Panc1 (cell line): ENCODE measurements at regions not wholly inside any gene's neighbourhood (a gene's known extent, or its start where the extent isn't known, plus 50 kb on each side); places are given as distances from the start of the nearest gene placed in this dataset.

Experiments used
- ATAC-seq: fragments of 200-7000 bp; cut with Tn5 transposase; 2 replicates; pipeline ENCODE4 v1.9.1; 2020; ENCODE audit warnings: mild to moderate bottlenecking, moderate library complexity
- BruUV-seq: library from RNA; stranded (reverse); fragments of 400-500 nt; replicated peaks from 2 replicates; lab custom pipeline; 2021; lab: Mats Ljungman, UMichigan
- CTCF ChIA-PET: fragments of 300-600 bp; sonication (Branson Sonifier 250); formaldehyde crosslinking; loops from one replicate; lab custom pipeline; 2022; ENCODE audit warnings: antibody characterized with exemption; lab: Charles Lee
- POLR2A ChIA-PET: fragments of 300-600 bp; sonication (Branson Sonifier 250); formaldehyde crosslinking; loops from one replicate; lab custom pipeline; 2022; ENCODE audit warnings: antibody characterized with exemption; lab: Charles Lee
- DNase-seq: peaks from one replicate; pipeline ENCODE4 v3.0.0-alpha.2; 2010; ENCODE audit warnings: low read depth, low spot score
- H3K27ac ChIP-seq: 2 replicates; pipeline ENCODE4 v1.5.1; 2011; ENCODE audit warnings: mild to moderate bottlenecking, low read length, inconsistent platforms
- H3K27me3 ChIP-seq: fragments of 200-500 bp; sonication (Bioruptor generic); 2 replicates; pipeline ENCODE4 v1.6.0; 2014; ENCODE audit warnings: low read length, inconsistent platforms; ENCODE audit not compliant: control insufficient read depth, insufficient read depth
- H3K36me3 ChIP-seq: fragments of 200-500 bp; sonication (Bioruptor generic); 2 replicates; pipeline ENCODE4 v1.5.1; 2014; ENCODE audit warnings: inconsistent platforms, mild to moderate bottlenecking, low read length, moderate library complexity; ENCODE audit not compliant: control insufficient read depth, insufficient read depth
- H3K4me1 ChIP-seq: 2 replicates; pipeline ENCODE4 v1.5.1; 2011; ENCODE audit warnings: inconsistent platforms, mild to moderate bottlenecking, low read length, moderate library complexity; ENCODE audit not compliant: control insufficient read depth, insufficient read depth
- H3K4me3 ChIP-seq, 2 experiments: 2 replicates each; pipeline ENCODE4 v1.5.1; 2011 to 2012; ENCODE audit warnings: low read depth in 2 of 2, low read length in 2 of 2, mild to moderate bottlenecking in 2 of 2, inconsistent platforms in 1 of 2, moderate library complexity in 1 of 2
- H3K9me3 ChIP-seq: fragments of 200-500 bp; sonication (Bioruptor generic); 2 replicates; pipeline ENCODE4 v1.5.1; 2014; ENCODE audit warnings: low read depth, mild to moderate bottlenecking, inconsistent platforms, low read length, moderate library complexity; ENCODE audit not compliant: control insufficient read depth, insufficient read depth
- CTCF ChIP-seq: fragments of 450-650 bp; IDR thresholded peaks from 2 replicates; pipeline ENCODE4 v1.5.1; 2017; ENCODE audit warnings: mild to moderate bottlenecking
- POLR2AphosphoS5 ChIP-seq: IDR thresholded peaks from 2 replicates; pipeline ENCODE4 v1.6.1; 2012; ENCODE audit warnings: mild to moderate bottlenecking, low read depth, low read length, moderate library complexity
- REST ChIP-seq, 2 experiments: IDR thresholded peaks; 2 replicates each; pipeline ENCODE4 v1.6.1; 2011 to 2012; ENCODE audit warnings: low read depth in 2 of 2, control low read depth in 1 of 2, low read length in 1 of 2, mild to moderate bottlenecking in 1 of 2, moderate library complexity in 1 of 2; ENCODE audit not compliant: insufficient read depth in 1 of 2
- SIN3A ChIP-seq: IDR thresholded peaks from 2 replicates; pipeline ENCODE4 v1.6.1; 2012; ENCODE audit warnings: low read depth, mild to moderate bottlenecking, low read length, moderate library complexity, borderline replicate concordance; ENCODE audit not compliant: insufficient read depth
- TCF7L2 ChIP-seq: IDR thresholded peaks from 2 replicates; pipeline ENCODE4 v1.6.1; 2011; ENCODE audit warnings: mild to moderate bottlenecking, low read depth, low read length, inconsistent platforms
- in situ Hi-C: cut with HindIII; loops from 2 replicates; pipeline ENCODE4 v1.10.0; 2016; ENCODE audit warnings: low sequenced_read_pairs, low pct_unique_long_range_greater_than_20kb
- intact Hi-C: fragments of 100-400 bp; cut with micrococcal nuclease; formaldehyde crosslinking; loops from one replicate; pipeline ENCODE4 v1.10.0; 2022; ENCODE audit not compliant: unreplicated experiment

GRCh38 chr13:89748716-89749115 lies 1598.8 kb upstream of the MIR17HG start:
- ATAC-seq: no peak
- Histone ChIP-seq H3K4me3 (no peak overlapping the region), H3K9me3 (no peaks in the 10 kb centered on the region), H3K27ac (no peak overlapping the region), H3K4me1 (no peaks in the 10 kb centered on the region), H3K36me3 (no peaks in the 10 kb centered on the region), H3K27me3 (no peaks in the 10 kb centered on the region)
- intact Hi-C loops: no loop called here
- TF ChIP-seq TCF7L2 (no peak), POLR2AphosphoS5 (no peak), SIN3A (no peak), CTCF (no peak), REST (IDR thresholded peaks at IDR 0.05; ENCODE audit: insufficient read depth in 1 of 2, low read depth in 2 of 2, low read length in 1 of 2) (no peak)
- BruUV-seq: no TSS peak
- DNase-seq: no peak
- ChIA-PET POLR2A (no interaction called here), CTCF (no interaction called here)
- in situ Hi-C loops: no loop called here

GRCh38 chr13:89749888-89750287 lies 1597.6 kb upstream of the MIR17HG start:
- H3K4me1 ChIP-seq: no peaks in the 10 kb centered on the region
- in situ Hi-C loops: no loop called here
- no peak overlapping the region for H3K4me3 ChIP-seq
- no peaks in the 10 kb centered on the region; the same call in 1 of the 2 replicates for H3K9me3 ChIP-seq
- POLR2A ChIA-PET: no interaction called here
- ATAC-seq: no peak
- no peak overlapping the region for H3K27ac ChIP-seq
- no peaks in the 10 kb centered on the region for H3K27me3 ChIP-seq
- TF ChIP-seq POLR2AphosphoS5 (no peak), REST (IDR thresholded peaks at IDR 0.05; ENCODE audit: insufficient read depth in 1 of 2, low read depth in 2 of 2, low read length in 1 of 2) (no peak), TCF7L2 (no peak), CTCF (no peak), SIN3A (no peak)
- H3K36me3 ChIP-seq: no peaks in the 10 kb centered on the region
- intact Hi-C loops: no loop called here
- no peak for DNase-seq
- no TSS peak for BruUV-seq
- CTCF ChIA-PET: no interaction called here
